ENCODE measurements at regions not wholly inside any gene's neighbourhood (a gene's known extent, or its start where the extent isn't known, plus 50 kb on each side); places are given as distances from the start of the nearest gene placed in this dataset.

- DNase-seq (no peak), FAIRE-seq (no peak)
- Histone ChIP-seq H3K36me3 (ENCODE audit: control insufficient read depth in 2 of 3, insufficient read depth in 3 of 3, low read length in 3 of 3) (no peaks in the 10 kb centered on the region), H3K9me3 (ENCODE audit: control insufficient read depth in 2 of 3, insufficient read depth in 1 of 3, low read length in 3 of 3) (no peaks in the 10 kb centered on the region), H3K27me3 (ENCODE audit: control insufficient read depth, insufficient read depth, low read length) (no peaks in the 10 kb centered on the region), H3K4me3 (ENCODE audit: low read length in 3 of 3) (no peak overlapping the region), H3K4me1 (ENCODE audit: control insufficient read depth in 2 of 3, insufficient read depth in 2 of 3, low read depth in 1 of 3, low read length in 3 of 3) (peaks cover 0 to 10% (median 0%) of the 10 kb centered on the region in 3 donors), H3K9ac (ENCODE audit: low read length in 3 of 3) (no peak overlapping the region), H3K27ac (ENCODE audit: low read depth in 2 of 2, low read length in 2 of 2) (no peak overlapping the region)
- intact Hi-C loops (cut with DNase I) = no loop called here
- TF ChIP-seq, protein P1, sequence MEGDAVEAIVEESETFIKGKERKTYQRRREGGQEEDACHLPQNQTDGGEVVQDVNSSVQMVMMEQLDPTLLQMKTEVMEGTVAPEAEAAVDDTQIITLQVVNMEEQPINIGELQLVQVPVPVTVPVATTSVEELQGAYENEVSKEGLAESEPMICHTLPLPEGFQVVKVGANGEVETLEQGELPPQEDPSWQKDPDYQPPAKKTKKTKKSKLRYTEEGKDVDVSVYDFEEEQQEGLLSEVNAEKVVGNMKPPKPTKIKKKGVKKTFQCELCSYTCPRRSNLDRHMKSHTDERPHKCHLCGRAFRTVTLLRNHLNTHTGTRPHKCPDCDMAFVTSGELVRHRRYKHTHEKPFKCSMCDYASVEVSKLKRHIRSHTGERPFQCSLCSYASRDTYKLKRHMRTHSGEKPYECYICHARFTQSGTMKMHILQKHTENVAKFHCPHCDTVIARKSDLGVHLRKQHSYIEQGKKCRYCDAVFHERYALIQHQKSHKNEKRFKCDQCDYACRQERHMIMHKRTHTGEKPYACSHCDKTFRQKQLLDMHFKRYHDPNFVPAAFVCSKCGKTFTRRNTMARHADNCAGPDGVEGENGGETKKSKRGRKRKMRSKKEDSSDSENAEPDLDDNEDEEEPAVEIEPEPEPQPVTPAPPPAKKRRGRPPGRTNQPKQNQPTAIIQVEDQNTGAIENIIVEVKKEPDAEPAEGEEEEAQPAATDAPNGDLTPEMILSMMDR (IDR thresholded peaks at IDR 0.05; ENCODE audit: borderline replicate concordance, extremely low read depth, insufficient read depth) = no peak
Measured at GRCh38 chr1:83765125-83765524, 233.8 kb downstream of the TTLL7 start.

- no peak overlapping the region for H3K4me3 ChIP-seq (ENCODE audit: low read length in 3 of 3)
- H3K9ac ChIP-seq (ENCODE audit: low read length in 3 of 3) = no peak overlapping the region
- H3K36me3 ChIP-seq (ENCODE audit: control insufficient read depth in 2 of 3, insufficient read depth in 3 of 3, low read length in 3 of 3) = no peaks in the 10 kb centered on the region
- TF ChIP-seq, protein P1 (IDR thresholded peaks at IDR 0.05; ENCODE audit: borderline replicate concordance, extremely low read depth, insufficient read depth) = no peak
- H3K27ac ChIP-seq (ENCODE audit: low read depth in 2 of 2, low read length in 2 of 2) = no peak overlapping the region
- no peaks in the 10 kb centered on the region for H3K27me3 ChIP-seq (ENCODE audit: control insufficient read depth, insufficient read depth, low read length)
- FAIRE-seq (no peak), DNase-seq (no peak)
- intact Hi-C loops (cut with DNase I) = no loop called here
- H3K9me3 ChIP-seq (ENCODE audit: control insufficient read depth in 2 of 3, insufficient read depth in 1 of 3, low read length in 3 of 3) = no peaks in the 10 kb centered on the region
- peaks cover 0 to 10% (median 0%) of the 10 kb centered on the region in 3 donors for H3K4me1 ChIP-seq (ENCODE audit: control insufficient read depth in 2 of 3, insufficient read depth in 2 of 3, low read depth in 1 of 3, low read length in 3 of 3)
Measured at GRCh38 chr1:83764209-83764608, 234.7 kb downstream of the TTLL7 start.

GRCh38 chr1:83763361-83764095 is 235.4 kb downstream of the TTLL7 start:
- Histone ChIP-seq H3K36me3 (ENCODE audit: control insufficient read depth in 2 of 3, insufficient read depth in 3 of 3, low read length in 3 of 3) (no peaks in the 10 kb centered on the region), H3K9me3 (ENCODE audit: control insufficient read depth in 2 of 3, insufficient read depth in 1 of 3, low read length in 3 of 3) (no peaks in the 10 kb centered on the region), H3K27me3 (ENCODE audit: control insufficient read depth, insufficient read depth, low read length) (no peaks in the 10 kb centered on the region), H3K27ac (ENCODE audit: low read depth in 2 of 2, low read length in 2 of 2) (no peak overlapping the region), H3K4me3 (ENCODE audit: low read length in 3 of 3) (no peak overlapping the region), H3K9ac (ENCODE audit: low read length in 3 of 3) (no peak overlapping the region), H3K4me1 (ENCODE audit: control insufficient read depth in 2 of 3, insufficient read depth in 2 of 3, low read depth in 1 of 3, low read length in 3 of 3) (peaks cover 0 to 10% (median 0%) of the 10 kb centered on the region in 3 donors)
- intact Hi-C loops (cut with DNase I) = no loop called here
- TF ChIP-seq, protein P1 (IDR thresholded peaks at IDR 0.05; ENCODE audit: borderline replicate concordance, extremely low read depth, insufficient read depth) = no peak
- DNase-seq (no peak), FAIRE-seq (no peak)
